OCI-LY7 (cell line): ENCODE measurements at regions not wholly inside any gene's neighbourhood (a gene's known extent, or its start where the extent isn't known, plus 50 kb on each side); places are given as distances from the start of the nearest gene placed in this dataset.

Source experiments
- BruUV-seq: library from RNA; stranded (reverse); fragments of 400-500 nt; replicated peaks from 2 replicates; lab custom pipeline; 2021; lab: Mats Ljungman, UMichigan
- CTCF ChIA-PET: fragments of 300-600 bp; sonication (Branson Sonifier 250); formaldehyde crosslinking; loops from one replicate; lab custom pipeline; 2022; ENCODE audit warnings: antibody characterized with exemption; ENCODE audit not compliant: unreplicated experiment; lab: Charles Lee
- POLR2A ChIA-PET: fragments of 300-600 bp; sonication (Branson Sonifier 250); formaldehyde crosslinking; loops from one replicate; lab custom pipeline; 2022; ENCODE audit warnings: antibody characterized with exemption; lab: Charles Lee
- DNase-seq: peaks from one replicate; pipeline ENCODE4 v3.0.0-alpha.2; 2015; ENCODE audit warnings: low spot score
- H2AFZ ChIP-seq: fragments of 200-600 bp; sonication (generic), shearing (Covaris generic); 2 replicates; pipeline ENCODE4 v1.6.1; 2014; ENCODE audit warnings: mild to moderate bottlenecking, antibody characterized with exemption, low read length, moderate library complexity
- H3K27ac ChIP-seq: fragments of 200-600 bp; sonication (generic); 2 replicates; pipeline ENCODE4 v1.5.1; 2014; ENCODE audit warnings: mixed run types, low read depth, mild to moderate bottlenecking, moderate library complexity, low read length, inconsistent platforms; ENCODE audit not compliant: poor library complexity, severe bottlenecking
- H3K36me3 ChIP-seq: fragments of 200-600 bp; sonication (generic); 2 replicates; pipeline ENCODE4 v1.6.1; 2014; ENCODE audit warnings: mild to moderate bottlenecking, antibody characterized with exemption, low read length, moderate library complexity, mixed read lengths; ENCODE audit not compliant: insufficient read depth
- H3K4me1 ChIP-seq: fragments of 200-600 bp; sonication (generic); 2 replicates; pipeline ENCODE4 v1.5.1; 2014; ENCODE audit warnings: mild to moderate bottlenecking, low read length; ENCODE audit not compliant: insufficient read depth, poor library complexity, severe bottlenecking
- H3K4me2 ChIP-seq: fragments of 200-600 bp; sonication (generic); 2 replicates; pipeline ENCODE4 v1.6.1; 2014; ENCODE audit warnings: mild to moderate bottlenecking, low read length
- H3K4me3 ChIP-seq: fragments of 200-600 bp; sonication (generic); 2 replicates; pipeline ENCODE4 v1.5.1; 2014; ENCODE audit warnings: mild to moderate bottlenecking, low read depth, low read length; ENCODE audit not compliant: poor library complexity, severe bottlenecking
- H3K79me2 ChIP-seq: fragments of 200-600 bp; sonication (generic); 2 replicates; pipeline ENCODE4 v1.6.1; 2016; ENCODE audit warnings: low read depth, mild to moderate bottlenecking, low read length, moderate library complexity, mixed read lengths; ENCODE audit not compliant: insufficient read depth
- H3K9me2 ChIP-seq: fragments of 200-600 bp; sonication (generic); 2 replicates; pipeline ENCODE4 v1.6.1; 2016; ENCODE audit warnings: mild to moderate bottlenecking, low read length, mixed read lengths; ENCODE audit not compliant: insufficient read depth
- H3K9me3 ChIP-seq: fragments of 200-600 bp; sonication (generic); 2 replicates; pipeline ENCODE4 v1.6.1; 2014; ENCODE audit warnings: mild to moderate bottlenecking, mixed run types, low read length, mixed read lengths
- H4K20me1 ChIP-seq: fragments of 200-600 bp; sonication (generic); 2 replicates; pipeline ENCODE4 v1.6.1; 2014; ENCODE audit warnings: mild to moderate bottlenecking, antibody characterized with exemption, low read length, moderate library complexity, mixed read lengths; ENCODE audit not compliant: insufficient read depth
- EZH2phosphoT487 ChIP-seq: fragments of 200-600 bp; sonication (generic); IDR thresholded peaks from 2 replicates; pipeline ENCODE4 v1.6.1; 2018; ENCODE audit warnings: low read depth, borderline replicate concordance, mild to moderate bottlenecking, mixed run types, antibody characterized with exemption, low read length, moderate library complexity, mixed read lengths
- intact Hi-C: fragments of 100-400 bp; cut with micrococcal nuclease; formaldehyde crosslinking; loops from one replicate; pipeline ENCODE4 v1.10.0; 2022; ENCODE audit not compliant: unreplicated experiment
- TF ChIP-seq, protein P1 (sequence below): fragments of 200-600 bp; sonication (generic); conservative IDR thresholded peaks from 2 replicates; pipeline ENCODE4 v1.5.1; 2014; ENCODE audit warnings: mild to moderate bottlenecking, antibody characterized with exemption, low read length, moderate library complexity, mixed read lengths

DNA sequence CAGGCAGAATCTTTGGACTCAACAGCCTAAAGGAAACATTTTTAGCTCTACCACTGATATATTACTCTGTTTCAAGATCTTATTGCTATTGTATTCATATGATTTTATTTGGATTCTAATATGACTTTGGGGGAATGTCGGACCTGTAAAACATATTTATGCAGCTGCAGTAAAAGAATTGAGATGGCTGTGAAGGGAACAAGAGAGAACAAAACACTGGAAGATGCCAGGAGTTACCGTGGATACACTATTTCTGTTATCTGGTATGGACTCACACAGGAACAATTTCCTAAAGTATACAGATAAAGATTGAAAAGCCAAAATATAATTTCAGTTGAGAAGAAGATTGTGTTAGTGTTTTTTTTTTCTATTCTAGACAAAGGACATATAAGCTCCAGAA is 113.0 kb upstream of the DCLK2 start:
- H3K36me3 ChIP-seq = no peaks in the 10 kb centered on the region
- ChIA-PET CTCF (no interaction called here), POLR2A (interaction anchor here (0.6 to 0.7 kb wide), 2 partner anchors 39 to 1478 kb away, joined by 3 read pairs; no protein-coding TSS in a partner anchor)
- no peak for DNase-seq
- TF ChIP-seq, protein P1, sequence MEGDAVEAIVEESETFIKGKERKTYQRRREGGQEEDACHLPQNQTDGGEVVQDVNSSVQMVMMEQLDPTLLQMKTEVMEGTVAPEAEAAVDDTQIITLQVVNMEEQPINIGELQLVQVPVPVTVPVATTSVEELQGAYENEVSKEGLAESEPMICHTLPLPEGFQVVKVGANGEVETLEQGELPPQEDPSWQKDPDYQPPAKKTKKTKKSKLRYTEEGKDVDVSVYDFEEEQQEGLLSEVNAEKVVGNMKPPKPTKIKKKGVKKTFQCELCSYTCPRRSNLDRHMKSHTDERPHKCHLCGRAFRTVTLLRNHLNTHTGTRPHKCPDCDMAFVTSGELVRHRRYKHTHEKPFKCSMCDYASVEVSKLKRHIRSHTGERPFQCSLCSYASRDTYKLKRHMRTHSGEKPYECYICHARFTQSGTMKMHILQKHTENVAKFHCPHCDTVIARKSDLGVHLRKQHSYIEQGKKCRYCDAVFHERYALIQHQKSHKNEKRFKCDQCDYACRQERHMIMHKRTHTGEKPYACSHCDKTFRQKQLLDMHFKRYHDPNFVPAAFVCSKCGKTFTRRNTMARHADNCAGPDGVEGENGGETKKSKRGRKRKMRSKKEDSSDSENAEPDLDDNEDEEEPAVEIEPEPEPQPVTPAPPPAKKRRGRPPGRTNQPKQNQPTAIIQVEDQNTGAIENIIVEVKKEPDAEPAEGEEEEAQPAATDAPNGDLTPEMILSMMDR = no peak
- no peak for TF ChIP-seq EZH2phosphoT487
- no peaks in the 10 kb centered on the region for H4K20me1 ChIP-seq
- H3K27ac ChIP-seq = no peak overlapping the region
- H3K9me2 ChIP-seq = no peaks in the 10 kb centered on the region; the same call in 1 of the 2 replicates
- no peaks in the 10 kb centered on the region for H3K79me2 ChIP-seq
- intact Hi-C loops = no loop called here
- no peaks in the 10 kb centered on the region for H3K4me1 ChIP-seq
- no TSS peak for BruUV-seq
- H3K4me3 ChIP-seq = no peak overlapping the region
- H2AFZ ChIP-seq = no peak overlapping the region
- H3K4me2 ChIP-seq = no peak overlapping the region
- no peaks in the 10 kb centered on the region for H3K9me3 ChIP-seq

DNA sequence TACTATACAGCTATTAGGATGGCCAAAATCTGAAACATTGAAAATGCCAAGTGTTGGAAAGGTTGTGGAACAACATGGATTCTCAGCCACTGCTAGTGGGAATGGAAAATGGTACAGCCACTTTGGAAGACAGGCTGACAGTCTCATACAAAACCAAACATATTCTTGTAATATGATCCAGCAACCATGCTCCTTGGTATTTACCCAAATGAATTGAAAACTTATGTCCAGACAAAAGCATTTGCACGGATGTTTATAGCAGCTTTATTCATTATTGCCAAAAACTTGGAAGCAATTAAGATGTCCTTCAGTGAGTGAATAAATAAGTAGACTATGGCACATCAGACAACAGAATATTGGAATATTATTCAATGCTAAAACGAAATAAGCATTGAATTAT is 105.8 kb upstream of the DCLK2 start:
- H3K4me1 ChIP-seq = no peaks in the 10 kb centered on the region
- intact Hi-C loops = no loop called here
- H3K9me3 ChIP-seq = no peaks in the 10 kb centered on the region
- H3K36me3 ChIP-seq = no peaks in the 10 kb centered on the region
- BruUV-seq = no TSS peak
- TF ChIP-seq, protein P1 = no peak
- TF ChIP-seq EZH2phosphoT487 = no peak
- H3K4me3 ChIP-seq = no peak overlapping the region
- H3K4me2 ChIP-seq = no peak overlapping the region
- H4K20me1 ChIP-seq = no peaks in the 10 kb centered on the region
- no peak overlapping the region for H3K27ac ChIP-seq
- DNase-seq = no peak
- POLR2A ChIA-PET = no interaction called here
- CTCF ChIA-PET = no interaction called here
- no peak overlapping the region for H2AFZ ChIP-seq
- no peaks in the 10 kb centered on the region for H3K79me2 ChIP-seq
- H3K9me2 ChIP-seq = no peaks in the 10 kb centered on the region; the same call in 1 of the 2 replicates

DNA sequence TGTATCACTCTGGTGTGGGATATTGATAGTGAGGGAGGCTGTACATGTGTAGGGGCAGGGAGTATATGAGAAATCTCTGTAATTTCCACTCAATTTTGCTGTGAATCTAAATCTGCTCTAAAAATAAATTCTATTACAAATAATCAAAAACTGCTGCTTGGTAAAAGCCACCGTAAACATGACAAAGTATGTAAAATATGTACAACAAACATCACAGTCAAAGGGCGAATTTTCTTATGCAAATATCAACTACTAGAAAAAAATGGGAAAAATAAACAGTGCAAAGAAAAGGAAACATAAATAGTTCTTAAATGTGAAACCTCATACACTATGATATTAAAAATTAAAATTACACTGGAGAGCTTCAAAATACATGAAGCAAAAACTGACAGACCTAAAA is 105.1 kb upstream of the DCLK2 start:
- no peaks in the 10 kb centered on the region for H3K9me3 ChIP-seq
- no peak overlapping the region for H3K4me2 ChIP-seq
- no peaks in the 10 kb centered on the region for H4K20me1 ChIP-seq
- CTCF ChIA-PET = no interaction called here
- H3K36me3 ChIP-seq = no peaks in the 10 kb centered on the region
- H3K27ac ChIP-seq = no peak overlapping the region
- POLR2A ChIA-PET = no interaction called here
- no TSS peak for BruUV-seq
- DNase-seq = no peak
- TF ChIP-seq, protein P1 = no peak
- no peak for TF ChIP-seq EZH2phosphoT487
- no peak overlapping the region for H3K4me3 ChIP-seq
- intact Hi-C loops = no loop called here
- no peaks in the 10 kb centered on the region; the same call in 1 of the 2 replicates for H3K9me2 ChIP-seq
- no peaks in the 10 kb centered on the region for H3K4me1 ChIP-seq
- H3K79me2 ChIP-seq = no peaks in the 10 kb centered on the region
- H2AFZ ChIP-seq = no peak overlapping the region
